HepG2 (cell line): ENCODE measurements at regions not wholly inside any gene's neighbourhood (a gene's known extent, or its start where the extent isn't known, plus 50 kb on each side); places are given as distances from the start of the nearest gene placed in this dataset.

Experiments
- CSRNP1 ChIP-seq: sonication (generic); formaldehyde crosslinking; IDR thresholded peaks from 2 replicates; pipeline ENCODE4 v1.8.1; 2023; ENCODE audit warnings: mild to moderate bottlenecking, missing genetic modification reagents
- POLR2A ChIP-seq, 2 experiments: IDR thresholded peaks; 2 replicates each; pipeline ENCODE4 v1.6.1; 2011; ENCODE audit warnings: low read depth in 2 of 2, low read length in 2 of 2, mild to moderate bottlenecking in 1 of 2, moderate library complexity in 1 of 2; ENCODE audit not compliant: insufficient read depth in 1 of 2

- TF ChIP-seq CSRNP1 (CRISPR knock-in tag) (no peak), POLR2A (IDR thresholded peaks at IDR 0.05; ENCODE audit: insufficient read depth in 1 of 2, low read depth in 2 of 2, low read length in 2 of 2) (no peak)
These were observed 55.2 kb upstream of the NOX3 start for GRCh38 chr6:155510879-155511278.
